Mesodermal cell (in vitro differentiated cells): ENCODE measurements at regions not wholly inside any gene's neighbourhood (a gene's known extent, or its start where the extent isn't known, plus 50 kb on each side); places are given as distances from the start of the nearest gene placed in this dataset.

ENCODE experiments used
- H3K27ac ChIP-seq: 2 replicates; pipeline ENCODE4 v1.7.0; 2013; ENCODE audit warnings: mild to moderate bottlenecking, low read depth, low read length, moderate library complexity; ENCODE audit not compliant: severe bottlenecking
- H3K36me3 ChIP-seq: 2 replicates; pipeline ENCODE4 v1.7.1; 2013; ENCODE audit warnings: mild to moderate bottlenecking, low read length, moderate library complexity; ENCODE audit not compliant: control insufficient read depth, insufficient read depth
- H3K4me1 ChIP-seq: one replicate; pipeline ENCODE4 v1.7.1; 2013; ENCODE audit warnings: mild to moderate bottlenecking, low read length; ENCODE audit not compliant: insufficient read depth, control insufficient read depth, poor library complexity, severe bottlenecking
- H3K4me3 ChIP-seq: 2 replicates; pipeline ENCODE4 v1.7.0; 2013; ENCODE audit warnings: low read length, control low read depth, mild to moderate bottlenecking; ENCODE audit not compliant: insufficient read depth, poor library complexity, severe bottlenecking; ENCODE audit errors: extremely low read depth
- H3K9me3 ChIP-seq: 2 replicates; pipeline ENCODE4 v1.7.1; 2013; ENCODE audit warnings: mild to moderate bottlenecking, low read length, moderate library complexity; ENCODE audit not compliant: control insufficient read depth
- WGBS, 2 experiments: methylation state at CpG; one replicate each; pipeline ENCODE4 v1.1.5; 2013; ENCODE audit warnings: missing lambda C conversion rate in 2 of 2; ENCODE audit not compliant: insufficient coverage in 2 of 2; 5-methylcytosine and 5-hydroxymethylcytosine counted together

GRCh38 chr15:47484997-47485396 is 232.3 kb upstream of the SEMA6D start:
- H3K4me1 ChIP-seq: no peaks in the 10 kb centered on the region
- H3K36me3 ChIP-seq: no peaks in the 10 kb centered on the region
- no CpG with 5 or more reads among the region's 2 CpGs for WGBS, 2 experiments
- H3K27ac ChIP-seq: no peak overlapping the region
- H3K4me3 ChIP-seq: no peak overlapping the region
- no peaks in the 10 kb centered on the region for H3K9me3 ChIP-seq

DNA sequence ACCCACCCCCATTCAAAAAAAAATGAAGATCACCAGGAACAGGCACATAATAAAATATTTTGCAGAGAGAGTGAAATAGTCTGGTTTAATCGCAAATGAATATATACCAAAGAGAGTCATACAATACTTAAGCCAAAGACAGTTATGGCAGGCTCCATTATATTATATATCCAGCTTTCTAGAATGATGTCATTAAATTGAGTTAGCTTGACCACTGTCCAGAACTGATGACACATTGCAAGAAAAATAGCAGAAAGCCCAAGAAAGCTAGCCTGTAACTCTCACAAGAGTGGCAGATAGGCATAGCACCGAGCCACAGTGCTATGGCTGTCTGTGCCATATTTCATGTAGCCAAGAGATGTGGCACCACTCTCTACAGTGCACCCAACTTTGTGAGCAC is 231.9 kb upstream of the SEMA6D start:
- Histone ChIP-seq H3K36me3 (no peaks in the 10 kb centered on the region), H3K4me1 (no peaks in the 10 kb centered on the region), H3K27ac (no peak overlapping the region), H3K4me3 (no peak overlapping the region), H3K9me3 (no peaks in the 10 kb centered on the region)
- WGBS, 2 experiments: 100% methylated on average over 1 of the region's 2 CpGs

DNA sequence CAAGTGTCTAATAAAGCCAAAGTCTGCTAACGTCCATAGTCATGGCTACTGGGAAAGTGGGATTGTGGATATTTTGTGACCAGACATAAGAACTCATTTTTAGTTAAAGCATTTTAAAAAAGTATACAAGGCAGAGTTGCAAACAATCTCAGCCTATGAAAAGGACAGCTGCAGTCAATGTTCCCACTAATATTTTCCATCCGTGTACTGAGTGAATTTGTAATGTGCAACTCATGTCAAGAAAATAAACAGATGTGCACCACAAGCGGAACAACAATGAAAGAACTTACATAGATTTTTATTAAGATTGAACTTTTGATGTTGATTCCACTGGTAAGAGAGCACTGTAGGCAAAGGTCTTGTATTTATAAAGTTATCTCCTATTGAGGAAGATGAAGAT is 231.3 kb upstream of the SEMA6D start:
- H3K36me3 ChIP-seq: no peaks in the 10 kb centered on the region
- H3K4me1 ChIP-seq: no peaks in the 10 kb centered on the region
- no peak overlapping the region for H3K27ac ChIP-seq
- H3K4me3 ChIP-seq: no peak overlapping the region
- no peaks in the 10 kb centered on the region for H3K9me3 ChIP-seq
- 100% methylated on average over 1 of the region's 3 CpGs; no CpG with 5 or more reads in 1 of the 2 experiments for WGBS, 2 experiments

GRCh38 chr15:47492195-47492594 is 225.1 kb upstream of the SEMA6D start:
- Histone ChIP-seq H3K36me3 (no peaks in the 10 kb centered on the region), H3K4me1 (no peaks in the 10 kb centered on the region), H3K4me3 (no peak overlapping the region), H3K27ac (no peak overlapping the region), H3K9me3 (no peaks in the 10 kb centered on the region)

GRCh38 chr15:47493357-47494247 is 223.7 kb upstream of the SEMA6D start:
- Histone ChIP-seq H3K9me3 (no peaks in the 10 kb centered on the region), H3K27ac (no peak overlapping the region), H3K4me3 (no peak overlapping the region), H3K36me3 (no peaks in the 10 kb centered on the region), H3K4me1 (no peaks in the 10 kb centered on the region)
- WGBS, 2 experiments: 95 to 100% methylated on average over 2 of the region's 4 CpGs

DNA sequence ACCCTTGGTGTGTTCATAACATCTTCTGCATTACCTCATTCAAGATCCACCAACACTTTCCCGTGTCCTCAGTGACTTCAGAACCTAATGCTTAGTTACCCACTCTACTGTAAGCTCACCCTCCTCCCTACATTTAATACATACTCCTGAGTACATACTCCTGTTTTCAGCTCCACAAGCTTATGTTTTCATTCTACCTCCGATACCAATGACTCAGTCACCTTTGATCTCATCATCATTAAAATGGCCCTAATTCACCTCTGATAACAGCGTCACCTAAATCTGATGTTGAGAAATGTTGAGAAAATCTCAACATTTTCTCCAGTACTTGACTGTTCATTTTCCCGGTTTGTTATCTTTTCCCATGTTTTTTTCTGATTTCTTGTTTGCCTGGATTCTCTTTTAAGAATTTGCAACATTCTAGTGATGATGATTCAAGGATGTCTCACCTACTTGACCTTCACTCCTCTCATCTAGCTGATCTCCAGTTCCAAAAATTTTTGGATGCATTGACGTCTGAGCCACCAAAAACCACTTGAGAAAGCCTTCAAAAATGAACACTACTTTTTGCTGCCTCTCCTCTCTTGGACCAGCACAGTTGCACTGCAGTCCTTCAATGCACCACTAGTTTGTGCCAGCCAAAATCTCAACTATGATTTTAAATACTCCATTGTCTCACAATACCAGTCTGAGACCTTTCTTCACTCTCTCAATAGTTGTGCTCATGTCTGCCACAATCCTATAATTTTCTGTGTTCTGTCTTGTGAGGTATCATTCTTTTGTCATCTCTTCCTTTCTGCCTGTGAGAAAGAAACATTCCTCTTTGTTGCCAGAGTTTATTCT is 220.7 kb upstream of the SEMA6D start:
- Histone ChIP-seq H3K36me3 (no peaks in the 10 kb centered on the region), H3K27ac (no peak overlapping the region), H3K4me1 (no peaks in the 10 kb centered on the region), H3K4me3 (no peak overlapping the region), H3K9me3 (no peaks in the 10 kb centered on the region)
- 87 to 88% methylated on average over 3 to 4 of the region's 5 CpGs for WGBS, 2 experiments

- Histone ChIP-seq H3K27ac (no peak overlapping the region), H3K4me3 (no peak overlapping the region), H3K4me1 (peaks cover 7% of the 10 kb centered on the region), H3K36me3 (no peaks in the 10 kb centered on the region), H3K9me3 (no peaks in the 10 kb centered on the region)
- no CpG with 5 or more reads among the region's 2 CpGs for WGBS, 2 experiments
These were observed 216.5 kb upstream of the SEMA6D start for GRCh38 chr15:47500842-47501241.

DNA sequence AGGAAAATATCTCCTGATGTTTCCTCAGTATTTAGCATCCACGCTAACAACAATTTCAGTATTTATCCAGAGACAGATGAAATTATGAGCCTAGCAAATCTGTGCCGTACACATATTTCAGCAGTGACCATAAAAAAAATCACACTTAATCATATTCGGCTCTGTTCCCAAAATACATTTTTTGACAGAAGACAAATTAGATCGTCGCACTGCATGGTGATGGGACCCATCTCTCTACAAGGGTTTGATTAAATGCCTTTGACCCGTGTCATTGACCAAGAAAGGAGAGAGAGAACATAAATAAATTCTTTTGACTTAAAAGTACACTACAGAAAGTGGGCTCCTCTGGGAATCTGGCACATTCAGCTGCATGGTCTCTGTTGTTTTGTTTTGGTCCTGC is 215.3 kb upstream of the SEMA6D start:
- H3K27ac ChIP-seq: no peak overlapping the region
- H3K36me3 ChIP-seq: no peaks in the 10 kb centered on the region
- peaks cover 13% of the 10 kb centered on the region for H3K4me1 ChIP-seq
- WGBS, 2 experiments: 90 to 100% methylated on average over 3 to 5 of the region's 6 CpGs
- no peaks in the 10 kb centered on the region for H3K9me3 ChIP-seq
- no peak overlapping the region for H3K4me3 ChIP-seq

DNA sequence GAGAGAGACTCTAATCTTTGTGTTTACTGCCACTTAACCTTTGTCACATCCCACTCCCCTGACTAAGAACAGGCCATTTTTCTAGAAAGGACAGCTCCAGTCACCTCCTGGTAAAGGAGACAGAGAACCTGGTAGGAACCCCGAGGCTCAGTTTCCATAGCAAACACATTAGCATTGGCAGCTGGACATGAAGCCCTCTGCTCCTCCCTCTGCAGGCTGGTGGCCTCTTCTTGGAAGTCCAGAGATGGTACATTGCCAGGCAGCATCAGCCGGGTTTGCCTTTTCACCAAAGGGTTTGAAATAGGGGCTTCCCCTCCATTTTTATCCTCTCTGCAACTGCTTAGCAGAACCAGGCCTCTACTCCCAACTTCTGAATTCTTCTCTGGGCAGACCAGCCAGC is 213.4 kb upstream of the SEMA6D start:
- 100% methylated on average over 2 of the region's 2 CpGs for WGBS, 2 experiments
- Histone ChIP-seq H3K4me3 (no peak overlapping the region), H3K4me1 (peaks cover 13% of the 10 kb centered on the region), H3K9me3 (no peaks in the 10 kb centered on the region), H3K36me3 (no peaks in the 10 kb centered on the region), H3K27ac (no peak overlapping the region)

GRCh38 chr15:47504624-47505256 is 212.6 kb upstream of the SEMA6D start:
- Histone ChIP-seq H3K27ac (peak overlapping the region; percentile 69), H3K4me1 (peaks cover 13% of the 10 kb centered on the region)
- WGBS, 2 experiments: 94 to 95% methylated on average over 3 to 5 of the region's 7 CpGs

More at GRCh38 chr15:47504624-47505256, 212.6 kb upstream of the SEMA6D start:
- no peaks in the 10 kb centered on the region for H3K36me3 ChIP-seq
- no peak overlapping the region for H3K4me3 ChIP-seq
- no peaks in the 10 kb centered on the region for H3K9me3 ChIP-seq
